ENCODE measurements at regions not wholly inside any gene's neighbourhood (a gene's known extent, or its start where the extent isn't known, plus 50 kb on each side); places are given as distances from the start of the nearest gene placed in this dataset.

GRCh38 chr10:128307820-128308219 lies 181.6 kb upstream of the MKI67 start:
- DNase-seq (ENCODE audit: low read depth, low spot score) = no peak
- H3K9me3 ChIP-seq (ENCODE audit: control insufficient read depth, insufficient read depth, low read length) = peaks cover 81% of the 10 kb centered on the region
- no peak overlapping the region for H3K4me3 ChIP-seq (ENCODE audit: low read depth, low read length)
- no peak overlapping the region for H3K27ac ChIP-seq (ENCODE audit: low read depth, low read length)
- CTCF ChIA-PET = no interaction called here
- no peaks in the 10 kb centered on the region for H3K27me3 ChIP-seq (ENCODE audit: control insufficient read depth, insufficient read depth, low read length)
- no peak for TF ChIP-seq CTCF (IDR thresholded peaks at IDR 0.05; ENCODE audit: low read depth, low read length)
- POLR2A ChIA-PET = no interaction called here

GRCh38 chr10:128310971-128311658 lies 184.9 kb upstream of the MKI67 start:
- no peak for TF ChIP-seq CTCF (IDR thresholded peaks at IDR 0.05; ENCODE audit: low read depth, low read length)
- no peak overlapping the region for H3K27ac ChIP-seq (ENCODE audit: low read depth, low read length)
- ChIA-PET POLR2A (no interaction called here), CTCF (no interaction called here)
- no peaks in the 10 kb centered on the region for H3K27me3 ChIP-seq (ENCODE audit: control insufficient read depth, insufficient read depth, low read length)
- peaks cover 63% of the 10 kb centered on the region for H3K9me3 ChIP-seq (ENCODE audit: control insufficient read depth, insufficient read depth, low read length)
- no peak for DNase-seq (ENCODE audit: low read depth, low spot score)
- no peak overlapping the region for H3K4me3 ChIP-seq (ENCODE audit: low read depth, low read length)

- Histone ChIP-seq H3K27ac (ENCODE audit: low read depth, low read length) (no peak overlapping the region), H3K9me3 (ENCODE audit: control insufficient read depth, insufficient read depth, low read length) (peaks cover 60% of the 10 kb centered on the region)
- CTCF ChIA-PET = no interaction called here
These were observed 186.0 kb upstream of the MKI67 start for GRCh38 chr10:128312250-128312649.

GRCh38 chr10:128314686-128315085 lies 188.5 kb upstream of the MKI67 start:
- POLR2A ChIA-PET = no interaction called here
- CTCF ChIA-PET = no interaction called here

More at GRCh38 chr10:128312250-128312649, 186.0 kb upstream of the MKI67 start:
- DNase-seq (ENCODE audit: low read depth, low spot score) = no peak
- Histone ChIP-seq H3K27me3 (ENCODE audit: control insufficient read depth, insufficient read depth, low read length) (no peaks in the 10 kb centered on the region), H3K4me3 (ENCODE audit: low read depth, low read length) (no peak overlapping the region)
- TF ChIP-seq CTCF (IDR thresholded peaks at IDR 0.05; ENCODE audit: low read depth, low read length) = no peak
- POLR2A ChIA-PET = interaction anchor here (0.6 kb wide), 1 partner anchor 153 kb away, joined by 4 read pairs; no protein-coding TSS in a partner anchor

More at GRCh38 chr10:128314686-128315085, 188.5 kb upstream of the MKI67 start:
- TF ChIP-seq CTCF (IDR thresholded peaks at IDR 0.05; ENCODE audit: low read depth, low read length) = no peak
- Histone ChIP-seq H3K9me3 (ENCODE audit: control insufficient read depth, insufficient read depth, low read length) (peaks cover 53% of the 10 kb centered on the region), H3K27ac (ENCODE audit: low read depth, low read length) (no peak overlapping the region), H3K4me3 (ENCODE audit: low read depth, low read length) (no peak overlapping the region), H3K27me3 (ENCODE audit: control insufficient read depth, insufficient read depth, low read length) (no peaks in the 10 kb centered on the region)
- no peak for DNase-seq (ENCODE audit: low read depth, low spot score)
